HepG2 (cell line): ENCODE measurements at regions not wholly inside any gene's neighbourhood (a gene's known extent, or its start where the extent isn't known, plus 50 kb on each side); places are given as distances from the start of the nearest gene placed in this dataset.

Source experiments
- FOXJ3 ChIP-seq: sonication (generic); formaldehyde crosslinking; IDR thresholded peaks from 2 replicates; pipeline ENCODE4 v1.4.0; 2020; ENCODE audit warnings: missing genetic modification reagents, mild to moderate bottlenecking, borderline replicate concordance
- NFE2 ChIP-seq: sonication (generic); formaldehyde crosslinking; IDR thresholded peaks from 2 replicates; pipeline ENCODE4 v1.4.0; 2020; ENCODE audit warnings: missing genetic modification reagents
- NONO ChIP-seq, 2 experiments: fragments of 450-650 bp in 1 of 2; sonication (generic) in 1 of 2; formaldehyde crosslinking in 1 of 2; IDR thresholded peaks in 1 of 2; conservative IDR thresholded peaks in 1 of 2; 2 replicates each; pipeline versions ENCODE4 v1.6.1 to v1.8.0; 2017 to 2022; ENCODE audit warnings: mild to moderate bottlenecking in 1 of 2, missing genetic modification reagents in 1 of 2, moderate library complexity in 1 of 2
- RFXAP ChIP-seq: sonication (generic); formaldehyde crosslinking; IDR thresholded peaks from 2 replicates; pipeline ENCODE4 v1.4.0; 2020; ENCODE audit warnings: missing genetic modification reagents, borderline replicate concordance
- RNF219 ChIP-seq: sonication (generic); formaldehyde crosslinking; IDR thresholded peaks from 2 replicates; pipeline ENCODE4 v1.5.0; 2020; ENCODE audit warnings: mild to moderate bottlenecking, missing genetic modification reagents
- SRSF4 ChIP-seq: fragments of 200-400 bp; formaldehyde crosslinking; IDR thresholded peaks from one replicate; pipeline ENCODE4 v1.6.1; 2018; ENCODE audit warnings: mild to moderate bottlenecking, low read depth, low read length, moderate library complexity; ENCODE audit not compliant: poor library complexity, severe bottlenecking
- TCF12 ChIP-seq, 2 experiments: fragments of 450-650 bp in 1 of 2; sonication (generic) in 1 of 2; formaldehyde crosslinking in 1 of 2; IDR thresholded peaks; 2 replicates each; pipeline versions ENCODE4 v1.6.1 to v1.8.0; 2017 to 2022; ENCODE audit warnings: antibody characterized with exemption in 1 of 2, mild to moderate bottlenecking in 1 of 2, missing genetic modification reagents in 1 of 2, moderate library complexity in 1 of 2
- YY1 ChIP-seq: IDR thresholded peaks from 2 replicates; pipeline ENCODE4 v1.6.1; 2011; ENCODE audit warnings: low read length, low read depth, moderate library complexity, mild to moderate bottlenecking; ENCODE audit not compliant: insufficient read depth, insufficient replicate concordance
- ZFX ChIP-seq: sonication (generic); formaldehyde crosslinking; IDR thresholded peaks from 2 replicates; pipeline ENCODE4 v1.4.0; 2020; ENCODE audit warnings: mild to moderate bottlenecking, low read depth, missing genetic modification reagents, moderate library complexity
- ZNF296 ChIP-seq: sonication (generic); formaldehyde crosslinking; conservative IDR thresholded peaks from 2 replicates; pipeline ENCODE4 v1.5.0; 2020; ENCODE audit warnings: mild to moderate bottlenecking, missing genetic modification reagents
- ZNF430 ChIP-seq: sonication (generic); formaldehyde crosslinking; IDR thresholded peaks from 2 replicates; pipeline ENCODE4 v1.9.0; 2021; ENCODE audit warnings: mild to moderate bottlenecking, missing genetic modification reagents
- ZNF570 ChIP-seq: sonication (generic); formaldehyde crosslinking; IDR thresholded peaks from 2 replicates; pipeline ENCODE4 v1.4.0; 2020; ENCODE audit warnings: mild to moderate bottlenecking, missing genetic modification reagents, borderline replicate concordance
- ZNF574 ChIP-seq: sonication (generic); formaldehyde crosslinking; IDR thresholded peaks from 2 replicates; pipeline ENCODE4 v1.4.0; 2020; ENCODE audit warnings: missing genetic modification reagents
- ZNF710 ChIP-seq: sonication (generic); formaldehyde crosslinking; IDR thresholded peaks from 2 replicates; pipeline ENCODE4 v1.5.0; 2020; ENCODE audit warnings: mild to moderate bottlenecking, missing genetic modification reagents, borderline replicate concordance
- ZSCAN22 ChIP-seq: sonication (generic); formaldehyde crosslinking; IDR thresholded peaks from 2 replicates; pipeline ENCODE4 v1.4.0; 2020; ENCODE audit warnings: mild to moderate bottlenecking, missing genetic modification reagents

- no peak for TF ChIP-seq RNF219 (CRISPR knock-in tag)
- TF ChIP-seq ZFX (CRISPR knock-in tag): peak; percentile 70
- TF ChIP-seq ZNF570: no peak
- peak; percentile 36; the same call in 1 of the 2 replicates for TF ChIP-seq ZNF574
- TF ChIP-seq YY1: no peak
- TF ChIP-seq TCF12 (IDR thresholded peaks at IDR 0.05): no peak
- TF ChIP-seq TCF12 (CRISPR knock-in tag; IDR thresholded peaks at IDR 0.05): 0 out of 2 replicates have a peak, but pooled peaks have one; percentile 36
- TF ChIP-seq ZNF710 (CRISPR knock-in tag): 0 out of 2 replicates have a peak, but pooled peaks have one; percentile 42
- TF ChIP-seq NONO (IDR thresholded peaks at IDR 0.05): no peak
- TF ChIP-seq NONO (CRISPR knock-in tag; conservative IDR thresholded peaks at IDR 0.05): peak; percentile 66; the same call in 1 of the 2 replicates
- TF ChIP-seq FOXJ3 (CRISPR knock-in tag): no peak
- TF ChIP-seq NFE2 (CRISPR knock-in tag): no peak
- no peak for TF ChIP-seq ZSCAN22 (CRISPR knock-in tag)
- no peak for TF ChIP-seq SRSF4
- TF ChIP-seq ZNF296 (CRISPR knock-in tag): 0 out of 2 replicates have a peak, but pooled peaks have one; percentile 17
- 0 out of 2 replicates have a peak, but pooled peaks have one; percentile 35 for TF ChIP-seq ZNF430 (CRISPR knock-in tag)
- no peak for TF ChIP-seq RFXAP (CRISPR knock-in tag)
Observed at GRCh38 chr3:13261104-13261830, 158.9 kb downstream of the NUP210 start (continued).
